Chondrocyte (in vitro differentiated cells): ENCODE measurements at regions not wholly inside any gene's neighbourhood (a gene's known extent, or its start where the extent isn't known, plus 50 kb on each side); places are given as distances from the start of the nearest gene placed in this dataset.

Experiments
- DNase-seq: peaks from one replicate; pipeline ENCODE4 v3.0.0; 2021; ENCODE audit warnings: mixed read lengths, low spot score
- H3K27ac Mint-ChIP-seq: one replicate; pipeline ENCODE4 v1.8.0; 2021; ENCODE audit warnings: mild to moderate bottlenecking, moderate library complexity, mixed read lengths; ENCODE audit not compliant: unreplicated experiment
- H3K27me3 Mint-ChIP-seq: 2 replicates; pipeline ENCODE4 v1.8.0; 2021; ENCODE audit warnings: low read depth, mixed read lengths
- H3K36me3 Mint-ChIP-seq: 2 replicates; pipeline ENCODE4 v1.8.0; 2021; ENCODE audit warnings: low read depth, mixed read lengths
- H3K4me1 Mint-ChIP-seq: 2 replicates; pipeline ENCODE4 v1.8.0; 2021; ENCODE audit warnings: low read depth, mild to moderate bottlenecking, mixed read lengths
- H3K4me3 Mint-ChIP-seq: one replicate; pipeline ENCODE4 v1.8.0; 2021; ENCODE audit warnings: mild to moderate bottlenecking, moderate library complexity, mixed read lengths; ENCODE audit not compliant: unreplicated experiment
- H3K9me3 Mint-ChIP-seq: 2 replicates; pipeline ENCODE4 v1.8.0; 2021; ENCODE audit warnings: low read depth, mixed read lengths
- CTCF ChIP-seq: fragments of 200-600 bp; sonication (generic); IDR thresholded peaks from 2 replicates; pipeline ENCODE4 v1.5.0; 2021; ENCODE audit warnings: antibody characterized with exemption, mild to moderate bottlenecking, moderate library complexity

GRCh38 chr12:111057701-111058425, 137.5 kb upstream of the MYL2 start:
- DNase-seq = no peak
- H3K9me3 Mint-ChIP-seq = no peaks in the 10 kb centered on the region
- H3K27me3 Mint-ChIP-seq = peaks cover 8% of the 10 kb centered on the region
- H3K4me1 Mint-ChIP-seq = no peaks in the 10 kb centered on the region
- H3K36me3 Mint-ChIP-seq = no peaks in the 10 kb centered on the region
- no peak overlapping the region for H3K4me3 Mint-ChIP-seq
- no peak for TF ChIP-seq CTCF
- no peak overlapping the region for H3K27ac Mint-ChIP-seq

- H3K4me3 Mint-ChIP-seq = no peak overlapping the region
- H3K36me3 Mint-ChIP-seq = no peaks in the 10 kb centered on the region
- H3K4me1 Mint-ChIP-seq = no peaks in the 10 kb centered on the region
- H3K27ac Mint-ChIP-seq = no peak overlapping the region
- H3K9me3 Mint-ChIP-seq = no peaks in the 10 kb centered on the region
- peak; percentile 33 for DNase-seq
- TF ChIP-seq CTCF = no peak
- peaks cover 5% of the 10 kb centered on the region for H3K27me3 Mint-ChIP-seq
Observed at GRCh38 chr12:111056618-111057521, 136.5 kb upstream of the MYL2 start.

GRCh38 chr12:111055181-111055880, 135.0 kb upstream of the MYL2 start:
- H3K27ac Mint-ChIP-seq = no peak overlapping the region
- no peak for DNase-seq
- no peaks in the 10 kb centered on the region for H3K36me3 Mint-ChIP-seq
- peaks cover 5% of the 10 kb centered on the region for H3K27me3 Mint-ChIP-seq
- no peaks in the 10 kb centered on the region for H3K9me3 Mint-ChIP-seq
- no peak for TF ChIP-seq CTCF
- H3K4me3 Mint-ChIP-seq = no peak overlapping the region
- H3K4me1 Mint-ChIP-seq = no peaks in the 10 kb centered on the region

GRCh38 chr12:111048991-111049390, 128.6 kb upstream of the MYL2 start:
- TF ChIP-seq CTCF = no peak
- Mint-ChIP-seq H3K36me3 (no peaks in the 10 kb centered on the region), H3K4me3 (no peak overlapping the region), H3K4me1 (no peaks in the 10 kb centered on the region), H3K27ac (no peak overlapping the region), H3K27me3 (peaks cover 26% of the 10 kb centered on the region), H3K9me3 (no peaks in the 10 kb centered on the region)
- DNase-seq = no peak

- H3K36me3 Mint-ChIP-seq = no peaks in the 10 kb centered on the region
- H3K27ac Mint-ChIP-seq = no peak overlapping the region
- H3K27me3 Mint-ChIP-seq = peaks cover 30% of the 10 kb centered on the region
- H3K9me3 Mint-ChIP-seq = no peaks in the 10 kb centered on the region
- DNase-seq = no peak
- H3K4me3 Mint-ChIP-seq = no peak overlapping the region
- TF ChIP-seq CTCF = no peak
- no peaks in the 10 kb centered on the region for H3K4me1 Mint-ChIP-seq
Observed at GRCh38 chr12:111046896-111047295, 126.5 kb upstream of the MYL2 start.
